ENCODE measurements at regions not wholly inside any gene's neighbourhood (a gene's known extent, or its start where the extent isn't known, plus 50 kb on each side); places are given as distances from the start of the nearest gene placed in this dataset.

DNA sequence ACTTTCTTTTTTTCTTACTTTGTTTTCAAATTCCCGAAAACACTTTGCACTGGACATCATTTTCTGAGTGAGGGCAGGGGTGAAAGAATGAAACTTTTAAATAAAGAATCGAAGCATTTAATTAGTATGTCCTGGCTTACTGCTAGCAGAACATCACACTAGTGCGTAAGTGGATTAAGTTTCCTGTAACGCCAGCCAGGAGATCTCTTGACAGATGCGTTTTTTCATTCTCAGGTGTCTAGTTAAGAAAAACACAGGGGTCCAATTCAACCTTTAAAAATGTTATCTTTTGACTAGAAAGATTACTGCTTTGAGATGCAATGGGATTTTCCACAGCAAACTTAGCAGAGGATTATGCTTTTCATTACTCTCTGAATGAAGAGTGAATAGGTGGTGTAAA is 858.8 kb upstream of the EPHA7 start:
- H3K4me3 ChIP-seq (replicated peaks; ENCODE audit: low read depth, low read length): no peak overlapping the region
- TF ChIP-seq CTCF (IDR thresholded peaks at IDR 0.05; ENCODE audit: low read depth, low read length, missing control alignments): no peak
- DNase-seq (ENCODE audit: extremely low read depth, low read depth): no peak

DNA sequence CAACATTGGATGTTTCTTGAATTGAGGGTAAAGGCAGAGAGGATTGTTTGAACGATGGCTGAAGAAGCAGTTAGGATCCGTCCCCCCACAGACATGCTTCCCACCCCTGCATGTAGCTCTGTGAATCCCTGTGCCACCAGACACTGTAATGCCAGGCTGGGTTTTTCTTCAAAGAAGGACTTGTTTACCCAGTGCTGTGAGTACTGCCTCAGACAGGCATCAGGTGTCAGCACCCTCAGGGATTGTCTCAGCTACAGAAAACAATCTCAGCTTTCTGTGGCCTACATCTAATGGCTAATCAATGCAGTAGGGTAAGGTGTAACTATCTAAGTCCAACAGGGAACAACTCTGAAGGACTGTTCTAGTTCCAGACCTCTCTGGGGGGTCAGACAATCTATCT is 853.0 kb upstream of the EPHA7 start:
- H3K4me3 ChIP-seq (replicated peaks; ENCODE audit: low read depth, low read length): no peak overlapping the region
- no peak for DNase-seq (ENCODE audit: extremely low read depth, low read depth)
- TF ChIP-seq CTCF (IDR thresholded peaks at IDR 0.05; ENCODE audit: low read depth, low read length, missing control alignments): no peak

DNA sequence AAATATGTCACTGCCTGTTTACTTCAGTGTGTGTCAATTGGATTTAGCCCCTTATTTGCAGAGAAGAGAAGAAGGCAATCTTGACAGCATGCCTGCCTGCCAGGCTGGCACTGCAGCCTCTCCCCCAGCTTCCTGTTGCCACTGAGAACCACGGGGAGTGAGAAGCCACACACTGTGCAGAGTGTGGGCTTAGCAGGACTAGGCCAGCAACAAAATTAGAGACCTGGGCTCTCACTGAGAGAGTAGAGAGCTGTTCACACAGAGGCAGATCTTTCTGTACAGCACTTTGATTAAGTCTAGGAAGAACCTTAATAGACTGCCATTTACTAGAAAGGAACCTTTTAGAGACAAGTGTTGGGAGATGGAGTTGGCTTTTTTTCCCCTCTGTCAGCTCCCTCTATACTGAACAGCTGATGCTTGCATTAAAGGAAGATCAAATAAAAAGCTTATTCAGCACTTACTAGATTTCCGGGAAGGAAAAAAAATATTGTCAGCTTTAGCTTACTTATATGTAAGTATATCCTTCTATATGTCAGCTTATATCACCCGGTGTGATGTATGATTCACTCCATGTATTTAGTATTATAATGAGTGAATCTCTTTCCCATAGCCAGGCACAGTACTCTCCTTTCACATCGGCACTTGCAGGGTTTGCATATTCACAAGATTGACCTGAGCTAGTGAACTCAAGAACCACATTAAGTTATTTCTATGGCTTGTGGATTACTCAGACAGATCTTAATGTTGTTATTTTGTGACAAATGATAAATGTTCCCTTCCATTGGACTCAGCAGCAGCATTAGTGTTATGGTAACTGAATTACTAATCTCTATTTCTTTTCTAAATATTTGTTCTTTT is 851.0 kb upstream of the EPHA7 start:
- no peak for DNase-seq (ENCODE audit: extremely low read depth, low read depth)
- TF ChIP-seq CTCF (IDR thresholded peaks at IDR 0.05; ENCODE audit: low read depth, low read length, missing control alignments): no peak
- H3K4me3 ChIP-seq (replicated peaks; ENCODE audit: low read depth, low read length): no peak overlapping the region

DNA sequence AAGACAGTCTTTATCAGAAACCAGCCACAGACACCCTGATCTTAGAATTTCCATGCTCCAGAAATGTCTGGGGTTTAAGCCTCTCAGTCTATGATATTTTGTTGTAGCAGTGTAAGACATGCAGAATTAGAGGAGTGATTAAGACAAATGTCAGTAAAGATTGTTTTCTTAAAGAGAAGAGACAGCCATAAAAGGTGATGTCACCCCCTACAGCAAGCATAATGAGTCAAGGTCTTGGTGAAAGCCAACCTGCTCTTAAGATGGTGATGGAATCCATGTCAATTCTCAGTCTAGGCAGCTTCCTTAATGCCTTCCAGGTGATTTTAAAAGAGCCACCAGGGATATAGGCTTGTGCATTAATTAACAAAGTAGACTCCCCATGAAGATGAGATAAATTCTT is 849.9 kb upstream of the EPHA7 start:
- TF ChIP-seq CTCF (IDR thresholded peaks at IDR 0.05; ENCODE audit: low read depth, low read length, missing control alignments): no peak
- H3K4me3 ChIP-seq (replicated peaks; ENCODE audit: low read depth, low read length): no peak overlapping the region
- DNase-seq (ENCODE audit: extremely low read depth, low read depth): no peak

GRCh38 chr6:94260765-94261164 is 841.4 kb upstream of the EPHA7 start:
- TF ChIP-seq CTCF (IDR thresholded peaks at IDR 0.05; ENCODE audit: low read depth, low read length, missing control alignments): no peak
- DNase-seq (ENCODE audit: extremely low read depth, low read depth): no peak
- H3K4me3 ChIP-seq (replicated peaks; ENCODE audit: low read depth, low read length): no peak overlapping the region

- H3K4me3 ChIP-seq (replicated peaks; ENCODE audit: low read depth, low read length): no peak overlapping the region
- TF ChIP-seq CTCF (IDR thresholded peaks at IDR 0.05; ENCODE audit: low read depth, low read length, missing control alignments): no peak
- no peak for DNase-seq (ENCODE audit: extremely low read depth, low read depth)
Observed at GRCh38 chr6:94254689-94255088, 835.3 kb upstream of the EPHA7 start.

GRCh38 chr6:94251878-94252277 is 832.5 kb upstream of the EPHA7 start:
- no peak overlapping the region for H3K4me3 ChIP-seq (replicated peaks; ENCODE audit: low read depth, low read length)
- DNase-seq (ENCODE audit: extremely low read depth, low read depth): no peak
- no peak for TF ChIP-seq CTCF (IDR thresholded peaks at IDR 0.05; ENCODE audit: low read depth, low read length, missing control alignments)
